Uterus (tissue), 3 donors: ENCODE measurements at regions not wholly inside any gene's neighbourhood (a gene's known extent, or its start where the extent isn't known, plus 50 kb on each side); places are given as distances from the start of the nearest gene placed in this dataset.

Experiments
- DNase-seq, 2 donors: peaks; one replicate each; pipeline ENCODE4 v3.0.0-alpha.2; 2019 to 2020
- H3K27ac ChIP-seq, 2 donors: fragments of 200-600 bp; sonication (generic); 1 replicate in 1 of 2; 2 replicates in 1 of 2; pipeline ENCODE4 v1.5.1; 2016 to 2018
- H3K27me3 ChIP-seq, 2 donors: fragments of 200-600 bp; sonication (generic); one replicate each; pipeline ENCODE4 v1.5.1; 2018 to 2019; ENCODE audit warnings: control low read depth in 1 of 2
- H3K36me3 ChIP-seq, 2 donors: fragments of 200-600 bp; sonication (generic); one replicate each; pipeline ENCODE4 v1.5.1; 2019; ENCODE audit warnings: control low read depth in 1 of 2
- H3K4me1 ChIP-seq, 2 donors: fragments of 200-600 bp; sonication (generic); one replicate each; pipeline ENCODE4 v1.5.1; 2018 to 2019; ENCODE audit warnings: control low read depth in 1 of 2
- H3K4me3 ChIP-seq, 2 donors: fragments of 200-600 bp; sonication (generic); 1 replicate in 1 of 2; 2 replicates in 1 of 2; pipeline ENCODE4 v1.5.1; 2018 to 2019; ENCODE audit warnings: mild to moderate bottlenecking in 1 of 2
- H3K9me3 ChIP-seq, 2 donors: fragments of 200-600 bp; sonication (generic); one replicate each; pipeline ENCODE4 v1.5.1; 2019; ENCODE audit warnings: control low read depth in 1 of 2
- CTCF ChIP-seq, 4 experiments: fragments of 200-600 bp in 2 of 4; fragments of 450-650 bp in 2 of 4; sonication (generic) in 2 of 4; IDR thresholded peaks; one replicate each; pipeline ENCODE4 v1.5.1; 2016 to 2019; ENCODE audit warnings: antibody characterized with exemption in 4 of 4, mild to moderate bottlenecking in 2 of 4, moderate library complexity in 1 of 4
- POLR2A ChIP-seq, 2 donors: fragments of 450-650 bp; IDR thresholded peaks; one replicate each; pipeline ENCODE4 v1.6.1; 2016; ENCODE audit warnings: antibody characterized with exemption in 2 of 2, mild to moderate bottlenecking in 1 of 2, moderate library complexity in 1 of 2
- intact Hi-C: fragments of 100-400 bp; cut with DNase I; formaldehyde crosslinking; loops from one replicate; pipeline ENCODE4 v1.15.1; 2023; ENCODE audit warnings: low total_unique reads
- donor health status: DM: yes; HTN: yes; CAD: no.

GRCh38 chr1:79874289-79874688, 867.8 kb upstream of the ADGRL4 start:
- no peaks in the 10 kb centered on the region for H3K36me3 ChIP-seq
- no peak overlapping the region for H3K4me3 ChIP-seq
- no peaks in the 10 kb centered on the region for H3K27me3 ChIP-seq
- no peak for DNase-seq
- H3K4me1 ChIP-seq = no peaks in the 10 kb centered on the region
- H3K27ac ChIP-seq = no peak overlapping the region
- H3K9me3 ChIP-seq = no peaks in the 10 kb centered on the region
- TF ChIP-seq CTCF (IDR thresholded peaks at IDR 0.05) (no peak), POLR2A (IDR thresholded peaks at IDR 0.05) (no peak)
- intact Hi-C loops = no loop called here

- no peak for DNase-seq
- Histone ChIP-seq H3K4me1 (no peaks in the 10 kb centered on the region), H3K36me3 (no peaks in the 10 kb centered on the region), H3K27me3 (no peaks in the 10 kb centered on the region), H3K27ac (no peak overlapping the region), H3K9me3 (no peaks in the 10 kb centered on the region), H3K4me3 (no peak overlapping the region)
- no peak for TF ChIP-seq POLR2A (IDR thresholded peaks at IDR 0.05)
- no peak for TF ChIP-seq CTCF (IDR thresholded peaks at IDR 0.05)
- intact Hi-C loops = no loop called here
Measured at GRCh38 chr1:79859212-79859948, 852.9 kb upstream of the ADGRL4 start.

GRCh38 chr1:79852004-79852403, 845.5 kb upstream of the ADGRL4 start:
- intact Hi-C loops = no loop called here
- TF ChIP-seq CTCF (IDR thresholded peaks at IDR 0.05) (no peak), POLR2A (IDR thresholded peaks at IDR 0.05) (no peak)
- H3K36me3 ChIP-seq = no peaks in the 10 kb centered on the region
- DNase-seq = no peak
- H3K27me3 ChIP-seq = no peaks in the 10 kb centered on the region
- no peaks in the 10 kb centered on the region for H3K9me3 ChIP-seq
- no peak overlapping the region for H3K27ac ChIP-seq
- H3K4me3 ChIP-seq = no peak overlapping the region
- no peaks in the 10 kb centered on the region for H3K4me1 ChIP-seq

- no peaks in the 10 kb centered on the region for H3K27me3 ChIP-seq
- intact Hi-C loops = no loop called here
- H3K9me3 ChIP-seq = no peaks in the 10 kb centered on the region
- no peaks in the 10 kb centered on the region for H3K4me1 ChIP-seq
- no peak overlapping the region for H3K4me3 ChIP-seq
- H3K27ac ChIP-seq = no peak overlapping the region
- no peak for DNase-seq
- TF ChIP-seq POLR2A (IDR thresholded peaks at IDR 0.05) = no peak
- no peak for TF ChIP-seq CTCF (IDR thresholded peaks at IDR 0.05)
- H3K36me3 ChIP-seq = no peaks in the 10 kb centered on the region
Measured at GRCh38 chr1:79849388-79849787, 842.9 kb upstream of the ADGRL4 start.

GRCh38 chr1:79848316-79848715, 841.8 kb upstream of the ADGRL4 start:
- DNase-seq = no peak

More at GRCh38 chr1:79848316-79848715, 841.8 kb upstream of the ADGRL4 start:
- TF ChIP-seq CTCF (IDR thresholded peaks at IDR 0.05) = no peak
- no peak for TF ChIP-seq POLR2A (IDR thresholded peaks at IDR 0.05)
- H3K36me3 ChIP-seq = no peaks in the 10 kb centered on the region
- H3K27ac ChIP-seq = no peak overlapping the region
- H3K4me1 ChIP-seq = no peaks in the 10 kb centered on the region
- no peaks in the 10 kb centered on the region for H3K27me3 ChIP-seq
- no peak overlapping the region for H3K4me3 ChIP-seq
- no peaks in the 10 kb centered on the region for H3K9me3 ChIP-seq
- intact Hi-C loops = no loop called here
